SH-SY5Y (cell line): ENCODE measurements at regions not wholly inside any gene's neighbourhood (a gene's known extent, or its start where the extent isn't known, plus 50 kb on each side); places are given as distances from the start of the nearest gene placed in this dataset.

Experiments
- GATA2 ChIP-seq: IDR thresholded peaks from 2 replicates; pipeline ENCODE4 v1.6.1; 2011; ENCODE audit warnings: mild to moderate bottlenecking, low read depth, low read length
- GATA3 ChIP-seq: IDR thresholded peaks from 2 replicates; pipeline ENCODE4 v1.6.1; 2011; ENCODE audit warnings: low read depth, mild to moderate bottlenecking, low read length, moderate library complexity

GRCh38 chr9:96171728-96172127 lies 130.2 kb downstream of the HSD17B3 start:
- TF ChIP-seq GATA2, result no peak
- TF ChIP-seq GATA3, result no peak
